NB4 (cell line): ENCODE measurements at regions not wholly inside any gene's neighbourhood (a gene's known extent, or its start where the extent isn't known, plus 50 kb on each side); places are given as distances from the start of the nearest gene placed in this dataset.

ENCODE experiments used
- POLR2A ChIP-seq: IDR thresholded peaks from 2 replicates; pipeline ENCODE4 v1.6.1; 2011; ENCODE audit warnings: mild to moderate bottlenecking; ENCODE audit not compliant: insufficient read length; ENCODE audit errors: extremely low read depth
- TF ChIP-seq, protein P1 (sequence below): IDR thresholded peaks from one replicate; pipeline ENCODE4 v1.5.1; 2012; ENCODE audit warnings: low read depth, low read length
- TF ChIP-seq, protein P2 (sequence below): IDR thresholded peaks from 2 replicates; pipeline ENCODE4 v1.6.1; 2011; ENCODE audit warnings: low read depth, low read length

DNA sequence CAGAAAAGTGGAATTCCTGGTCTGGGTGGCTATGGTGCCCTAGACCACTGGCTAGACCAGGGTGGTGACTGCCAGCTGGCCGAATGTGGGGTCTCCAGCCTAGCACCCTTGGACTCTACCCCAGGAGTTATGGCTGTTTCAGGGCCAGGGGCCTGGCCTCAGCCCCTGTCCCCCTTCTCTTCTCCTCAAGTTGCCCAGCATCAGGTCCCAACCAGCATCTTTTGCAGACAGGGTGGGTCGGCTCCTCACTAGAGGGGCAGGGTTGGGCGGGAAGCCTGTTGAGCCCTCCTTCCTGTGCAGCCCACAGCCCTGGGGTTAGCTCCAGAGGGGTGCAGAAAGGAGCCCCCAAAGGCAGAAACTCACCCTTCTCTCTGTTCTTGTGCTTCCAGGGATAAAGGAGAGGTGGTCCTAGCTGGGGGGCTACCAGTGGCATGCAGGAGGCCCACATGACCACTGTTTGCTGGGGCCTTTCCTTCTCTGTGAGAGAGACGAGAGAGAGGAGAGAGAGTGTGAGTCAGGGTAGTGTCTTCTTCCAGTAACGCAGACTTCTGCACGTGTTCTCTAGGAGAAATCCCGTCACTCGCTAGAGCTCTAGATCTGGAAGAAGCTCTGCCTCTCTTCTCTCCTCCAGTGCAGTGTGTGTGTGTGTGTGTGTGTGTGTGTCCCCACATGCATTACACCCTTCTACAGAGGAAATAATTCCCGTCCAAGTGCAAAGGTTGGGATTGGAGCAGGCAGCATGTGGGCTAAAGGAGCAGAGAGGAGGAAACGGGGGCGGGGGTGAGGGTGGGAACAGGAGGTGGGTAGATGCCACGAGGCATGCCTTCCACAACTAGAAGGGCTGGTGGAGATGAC, 209.4 kb downstream of the SEC14L1 start:
- TF ChIP-seq, protein P1, sequence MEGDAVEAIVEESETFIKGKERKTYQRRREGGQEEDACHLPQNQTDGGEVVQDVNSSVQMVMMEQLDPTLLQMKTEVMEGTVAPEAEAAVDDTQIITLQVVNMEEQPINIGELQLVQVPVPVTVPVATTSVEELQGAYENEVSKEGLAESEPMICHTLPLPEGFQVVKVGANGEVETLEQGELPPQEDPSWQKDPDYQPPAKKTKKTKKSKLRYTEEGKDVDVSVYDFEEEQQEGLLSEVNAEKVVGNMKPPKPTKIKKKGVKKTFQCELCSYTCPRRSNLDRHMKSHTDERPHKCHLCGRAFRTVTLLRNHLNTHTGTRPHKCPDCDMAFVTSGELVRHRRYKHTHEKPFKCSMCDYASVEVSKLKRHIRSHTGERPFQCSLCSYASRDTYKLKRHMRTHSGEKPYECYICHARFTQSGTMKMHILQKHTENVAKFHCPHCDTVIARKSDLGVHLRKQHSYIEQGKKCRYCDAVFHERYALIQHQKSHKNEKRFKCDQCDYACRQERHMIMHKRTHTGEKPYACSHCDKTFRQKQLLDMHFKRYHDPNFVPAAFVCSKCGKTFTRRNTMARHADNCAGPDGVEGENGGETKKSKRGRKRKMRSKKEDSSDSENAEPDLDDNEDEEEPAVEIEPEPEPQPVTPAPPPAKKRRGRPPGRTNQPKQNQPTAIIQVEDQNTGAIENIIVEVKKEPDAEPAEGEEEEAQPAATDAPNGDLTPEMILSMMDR: no peak
- TF ChIP-seq POLR2A: no peak
- TF ChIP-seq, protein P2, sequence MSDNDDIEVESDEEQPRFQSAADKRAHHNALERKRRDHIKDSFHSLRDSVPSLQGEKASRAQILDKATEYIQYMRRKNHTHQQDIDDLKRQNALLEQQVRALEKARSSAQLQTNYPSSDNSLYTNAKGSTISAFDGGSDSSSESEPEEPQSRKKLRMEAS: no peak
